A549 (cell line): ENCODE measurements at regions not wholly inside any gene's neighbourhood (a gene's known extent, or its start where the extent isn't known, plus 50 kb on each side); places are given as distances from the start of the nearest gene placed in this dataset.

ENCODE experiments used
- ATAC-seq, 2 experiments: fragments of 200-7000 bp in 1 of 2; fragments of >200 bp in 1 of 2; cut with Nextera tagmentation in 1 of 2; cut with Tn5 transposase in 1 of 2; 3 replicates each; pipeline versions ENCODE4 v1.8.0 to v1.9.1; 2018 to 2020; ENCODE audit warnings: mild to moderate bottlenecking in 1 of 2, moderate library complexity in 1 of 2
- CTCF ChIA-PET: fragments of 300-600 bp; sonication (Branson Sonifier 250); formaldehyde crosslinking; extraction: SDS; loops from one replicate; lab custom pipeline; 2021; ENCODE audit warnings: antibody characterized with exemption, inconsistent platforms; lab: Yijun Ruan, JAX
- POLR2A ChIA-PET: fragments of 350-600 bp; formaldehyde crosslinking; extraction: SDS; loops from one replicate; lab custom pipeline; 2021; ENCODE audit warnings: antibody characterized with exemption, inconsistent platforms; lab: Yijun Ruan, JAX
- DNase-seq, 2 experiments: peaks; one replicate each; pipeline versions ENCODE4 v3.0.0 to v3.0.0-alpha.2; 2011 to 2016; ENCODE audit warnings: low read depth in 1 of 2, low spot score in 1 of 2
- FAIRE-seq: peaks from 2 replicates; lab custom pipeline; 2011; peaks lifted over from hg19 to GRCh38; lab: Jason Lieb, UNC
- H3K27ac ChIP-seq, 2 experiments: fragments of >200 bp; sonication (Bioruptor Twin); formaldehyde crosslinking; 3 replicates each; pipeline ENCODE4 v1.5.1; 2016 to 2017
- H3K4me1 ChIP-seq: fragments of >200 bp; sonication (Bioruptor Twin); formaldehyde crosslinking; 3 replicates; pipeline ENCODE4 v1.6.1; 2016
- H3K4me2 ChIP-seq: fragments of >200 bp; sonication (Bioruptor Twin); formaldehyde crosslinking; 3 replicates; pipeline ENCODE4 v1.6.1; 2016
- H3K4me3 ChIP-seq: fragments of >200 bp; sonication (Bioruptor Twin); formaldehyde crosslinking; 3 replicates; pipeline ENCODE4 v1.5.1; 2016
- H3K9me3 ChIP-seq: fragments of >200 bp; sonication (Bioruptor Twin); formaldehyde crosslinking; 3 replicates; pipeline ENCODE4 v1.6.1; 2016
- CBX8 ChIP-seq: fragments of 200-600 bp; sonication (generic); IDR thresholded peaks from 2 replicates; pipeline ENCODE4 v1.6.1; 2016
- CHD2 ChIP-seq: fragments of 150-350 bp; IDR thresholded peaks from 2 replicates; pipeline ENCODE4 v1.6.1; 2014; ENCODE audit warnings: low read length; ENCODE audit not compliant: partially characterized antibody
- CHD4 ChIP-seq: fragments of 200-600 bp; sonication (generic); IDR thresholded peaks from 2 replicates; pipeline ENCODE4 v1.6.1; 2016; ENCODE audit warnings: antibody characterized with exemption, mild to moderate bottlenecking, borderline replicate concordance
- EHF ChIP-seq: fragments of 250-450 bp; sonication (Bioruptor Pico); IDR thresholded peaks from 2 replicates; pipeline ENCODE4 v1.5.0; 2020; ENCODE audit warnings: mild to moderate bottlenecking
- ESRRA ChIP-seq: fragments of 150-350 bp; IDR thresholded peaks from 2 replicates; pipeline ENCODE4 v1.6.1; 2014; ENCODE audit warnings: mild to moderate bottlenecking, low read length, borderline replicate concordance
- FOSL2 ChIP-seq, 2 experiments: fragments of 450-650 bp in 1 of 2; fragments of >200 bp in 1 of 2; sonication (Bioruptor Twin) in 1 of 2; formaldehyde crosslinking; IDR thresholded peaks; 2 replicates each; pipeline versions ENCODE4 v1.5.0 to v1.6.1; 2016 to 2020; ENCODE audit warnings: mild to moderate bottlenecking in 1 of 2, moderate library complexity in 1 of 2
- HEYL ChIP-seq: fragments of 250-450 bp; sonication (Bioruptor Pico); IDR thresholded peaks from 2 replicates; pipeline ENCODE4 v1.8.0; 2021; ENCODE audit warnings: mild to moderate bottlenecking, moderate library complexity
- HOXA7 ChIP-seq: fragments of 250-450 bp; sonication (Bioruptor Pico); IDR thresholded peaks from 2 replicates; pipeline ENCODE4 v1.5.0; 2020; ENCODE audit warnings: mild to moderate bottlenecking, moderate library complexity
- JUN ChIP-seq, 2 experiments: fragments of >200 bp; sonication (Bioruptor Twin); formaldehyde crosslinking; IDR thresholded peaks; 2 replicates in 1 of 2; 3 replicates in 1 of 2; pipeline ENCODE4 v1.6.1; 2016 to 2017
- MYC ChIP-seq: IDR thresholded peaks from 2 replicates; pipeline ENCODE4 v1.6.1; 2012; ENCODE audit warnings: mild to moderate bottlenecking, inconsistent platforms, low read length, improper control_type of control experiment, borderline replicate concordance
- NFE2L2 ChIP-seq: fragments of 150-350 bp; conservative IDR thresholded peaks from 2 replicates; pipeline ENCODE4 v1.6.1; 2014; ENCODE audit warnings: low read length
- NPAS2 ChIP-seq: fragments of 250-450 bp; sonication (Bioruptor Pico); IDR thresholded peaks from 2 replicates; pipeline ENCODE4 v1.8.0; 2022; ENCODE audit warnings: mild to moderate bottlenecking, moderate library complexity, borderline replicate concordance
- POLR2A ChIP-seq: IDR thresholded peaks from 2 replicates; pipeline ENCODE4 v1.6.1; 2012; ENCODE audit warnings: mild to moderate bottlenecking, low read length
- RAD21 ChIP-seq, 2 experiments: fragments of >200 bp in 1 of 2; sonication (Bioruptor Twin) in 1 of 2; formaldehyde crosslinking in 1 of 2; IDR thresholded peaks in 1 of 2; conservative IDR thresholded peaks in 1 of 2; 2 replicates in 1 of 2; 3 replicates in 1 of 2; pipeline ENCODE4 v1.6.1; 2012 to 2018; ENCODE audit warnings: inconsistent platforms in 1 of 2
- RARB ChIP-seq: fragments of 250-450 bp; sonication (Bioruptor Pico); IDR thresholded peaks from 2 replicates; pipeline ENCODE4 v1.8.0; 2021; ENCODE audit warnings: mild to moderate bottlenecking, moderate library complexity
- RFX5 ChIP-seq: fragments of 450-650 bp; IDR thresholded peaks from 2 replicates; pipeline ENCODE4 v1.7.1; 2014; ENCODE audit warnings: antibody characterized with exemption, mild to moderate bottlenecking, moderate library complexity
- TP53 ChIP-seq: fragments of 250-450 bp; sonication (Bioruptor Pico); IDR thresholded peaks from 2 replicates; pipeline ENCODE4 v1.5.0; 2021; ENCODE audit warnings: mild to moderate bottlenecking, moderate library complexity
- ZC3H11A ChIP-seq: fragments of 450-650 bp; IDR thresholded peaks from 2 replicates; pipeline ENCODE4 v1.6.1; 2014; ENCODE audit warnings: antibody characterized with exemption, mild to moderate bottlenecking
- ZFP36 ChIP-seq: fragments of 450-650 bp; IDR thresholded peaks from 2 replicates; pipeline ENCODE4 v1.6.1; 2014; ENCODE audit warnings: borderline replicate concordance; ENCODE audit not compliant: partially characterized antibody
- WGBS: methylation state at CpG from one replicate; pipeline ENCODE4 v1.1.6; 2017; ENCODE audit errors: missing lambda C conversion rate; 5-methylcytosine and 5-hydroxymethylcytosine counted together
- TF ChIP-seq, protein P1 (sequence below): fragments of 150-350 bp; IDR thresholded peaks from 2 replicates; pipeline ENCODE4 v1.6.1; 2014; ENCODE audit warnings: low read depth, mild to moderate bottlenecking, low read length
- TF ChIP-seq, protein P2 (sequence below): fragments of 200-600 bp; sonication (generic); IDR thresholded peaks from 2 replicates; pipeline ENCODE4 v1.6.1; 2016; ENCODE audit warnings: antibody characterized with exemption, mild to moderate bottlenecking, moderate library complexity
- TF ChIP-seq, protein P3 (sequence below): IDR thresholded peaks from 2 replicates; pipeline ENCODE4 v1.6.1; 2012
- TF ChIP-seq, protein P4 (sequence below): fragments of >200 bp; sonication (Bioruptor Twin); formaldehyde crosslinking; IDR thresholded peaks from 3 replicates; pipeline ENCODE4 v1.5.1; 2016
- TF ChIP-seq, protein P5 (sequence below): IDR thresholded peaks from 2 replicates; pipeline ENCODE4 v1.6.1; 2012; ENCODE audit warnings: low read depth, borderline replicate concordance

DNA sequence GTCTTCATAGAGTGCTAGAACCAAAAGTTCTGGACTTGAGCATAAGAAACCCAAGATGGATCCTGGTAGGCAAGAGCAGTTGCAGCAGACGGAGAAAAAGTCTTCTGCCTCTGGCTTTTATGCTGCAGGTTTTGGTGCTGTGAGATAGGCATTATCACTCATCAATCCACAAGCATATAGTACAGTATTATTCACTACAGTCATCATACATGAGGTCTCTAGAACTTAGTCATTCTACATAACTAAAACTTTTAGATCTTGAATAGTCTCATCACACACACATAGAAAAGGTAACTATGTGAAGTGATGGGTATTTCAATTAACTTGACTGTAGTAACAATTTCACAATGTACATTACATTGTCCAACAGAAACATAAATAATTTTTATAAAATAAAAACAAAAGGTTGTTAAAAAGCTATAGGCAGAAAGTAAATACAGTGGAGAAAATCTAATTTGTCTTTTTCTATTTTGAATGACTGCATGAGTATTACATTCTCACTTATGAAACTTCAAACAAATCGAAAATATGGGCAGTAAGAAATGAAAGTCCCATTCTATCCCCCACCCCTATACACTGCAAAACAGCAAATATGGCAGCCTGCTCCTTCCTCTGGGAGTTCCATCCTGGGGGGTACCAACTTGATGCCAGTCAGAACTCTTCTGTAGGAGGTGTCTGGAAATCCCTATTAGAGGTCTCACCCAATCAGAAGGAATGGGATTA, 534.3 kb upstream of the ACVR2A start:
- Histone ChIP-seq H3K4me2 (no peak overlapping the region), H3K9me3 (no peaks in the 10 kb centered on the region), H3K27ac (no peak overlapping the region), H3K4me3 (no peak overlapping the region), H3K4me1 (no peaks in the 10 kb centered on the region)
- TF ChIP-seq CBX8 = no peak
- WGBS = 9% methylated on average over 2 of the region's 2 CpGs
- ChIA-PET POLR2A (no interaction called here), CTCF (no interaction called here)
- ATAC-seq = no peak
- FAIRE-seq = no peak
- no peak for DNase-seq

DNA sequence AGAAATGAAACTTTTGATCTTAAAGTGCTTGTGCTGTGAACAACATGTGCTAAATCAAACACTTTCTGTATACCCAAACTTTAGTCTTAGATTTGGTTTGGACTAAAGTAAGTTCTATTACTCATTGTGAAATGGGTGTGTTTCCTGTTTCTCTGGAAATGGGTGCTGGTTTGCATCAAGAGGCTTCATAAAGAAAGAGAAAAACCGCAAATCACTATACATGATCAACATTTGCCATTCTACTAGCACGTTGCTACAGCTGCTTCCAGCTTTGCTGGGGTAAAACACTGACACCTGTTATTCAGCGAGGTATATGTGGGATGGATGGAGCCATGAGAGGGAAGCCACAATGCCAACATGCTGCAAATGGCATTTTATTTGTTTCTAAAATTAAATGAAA, 547.0 kb upstream of the ACVR2A start:
- TF ChIP-seq NPAS2 = no peak
- no peak for TF ChIP-seq TP53 (CRISPR knock-in tag)
- no peak for TF ChIP-seq ZFP36
- TF ChIP-seq EHF (CRISPR knock-in tag) = no peak
- no peak for TF ChIP-seq HOXA7 (CRISPR knock-in tag)
- TF ChIP-seq RFX5 = no peak
- no peak for TF ChIP-seq CHD2
- TF ChIP-seq ZC3H11A = no peak
- no peak for TF ChIP-seq ESRRA
- no peak for TF ChIP-seq NFE2L2
- TF ChIP-seq MYC = no peak
- TF ChIP-seq CHD4 = no peak
- no peak for TF ChIP-seq FOSL2 (IDR thresholded peaks at IDR 0.05)
- TF ChIP-seq FOSL2 (CRISPR knock-in tag; IDR thresholded peaks at IDR 0.05) = no peak
- TF ChIP-seq, protein P1, sequence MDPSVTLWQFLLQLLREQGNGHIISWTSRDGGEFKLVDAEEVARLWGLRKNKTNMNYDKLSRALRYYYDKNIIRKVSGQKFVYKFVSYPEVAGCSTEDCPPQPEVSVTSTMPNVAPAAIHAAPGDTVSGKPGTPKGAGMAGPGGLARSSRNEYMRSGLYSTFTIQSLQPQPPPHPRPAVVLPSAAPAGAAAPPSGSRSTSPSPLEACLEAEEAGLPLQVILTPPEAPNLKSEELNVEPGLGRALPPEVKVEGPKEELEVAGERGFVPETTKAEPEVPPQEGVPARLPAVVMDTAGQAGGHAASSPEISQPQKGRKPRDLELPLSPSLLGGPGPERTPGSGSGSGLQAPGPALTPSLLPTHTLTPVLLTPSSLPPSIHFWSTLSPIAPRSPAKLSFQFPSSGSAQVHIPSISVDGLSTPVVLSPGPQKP = no peak
- no peak for TF ChIP-seq POLR2A
- TF ChIP-seq RAD21 (conservative IDR thresholded peaks at IDR 0.05 in 1 of 2, IDR thresholded peaks at IDR 0.05 in 1 of 2) = no peak
- no peak for DNase-seq
- H3K9me3 ChIP-seq = no peaks in the 10 kb centered on the region
- no peak for FAIRE-seq
- ChIA-PET CTCF (no interaction called here), POLR2A (no interaction called here)
- 2% methylated on average over 3 of the region's 3 CpGs for WGBS
- H3K4me2 ChIP-seq = no peak overlapping the region
- no peaks in the 10 kb centered on the region for H3K4me1 ChIP-seq
- H3K27ac ChIP-seq = no peak overlapping the region
- no peak for ATAC-seq
- H3K4me3 ChIP-seq = no peak overlapping the region

DNA sequence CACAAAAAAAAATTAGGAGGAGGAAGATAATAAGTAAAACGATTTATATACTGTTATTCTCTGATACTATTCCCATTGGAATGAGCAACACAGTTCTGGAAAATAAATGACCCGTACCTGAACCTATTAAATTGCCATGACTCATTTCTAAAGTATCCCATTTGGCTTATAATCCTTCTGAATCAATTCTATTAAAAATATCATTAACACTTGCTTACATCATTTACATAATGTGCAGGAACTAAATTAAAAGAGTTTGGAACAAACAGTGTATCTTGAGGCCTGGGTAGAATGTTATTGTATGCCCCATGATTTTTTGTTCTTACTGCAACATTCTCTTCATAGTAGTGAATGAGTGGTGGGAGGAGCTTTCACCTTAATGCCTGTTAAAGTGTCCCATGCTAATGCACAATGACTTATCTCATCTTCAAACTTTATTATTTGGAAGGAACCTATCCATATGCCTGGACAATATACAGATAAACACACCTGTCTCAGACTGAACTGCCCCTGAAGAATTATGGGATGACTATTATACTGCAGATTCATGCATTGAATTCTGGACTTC, 549.9 kb upstream of the ACVR2A start:
- Histone ChIP-seq H3K4me3 (no peak overlapping the region), H3K9me3 (no peaks in the 10 kb centered on the region), H3K4me1 (no peaks in the 10 kb centered on the region), H3K27ac (no peak overlapping the region), H3K4me2 (no peak overlapping the region)
- CTCF ChIA-PET = no interaction called here
- ATAC-seq = no peak
- no peak for DNase-seq
- no peak for TF ChIP-seq TP53 (CRISPR knock-in tag)
- TF ChIP-seq, protein P2, sequence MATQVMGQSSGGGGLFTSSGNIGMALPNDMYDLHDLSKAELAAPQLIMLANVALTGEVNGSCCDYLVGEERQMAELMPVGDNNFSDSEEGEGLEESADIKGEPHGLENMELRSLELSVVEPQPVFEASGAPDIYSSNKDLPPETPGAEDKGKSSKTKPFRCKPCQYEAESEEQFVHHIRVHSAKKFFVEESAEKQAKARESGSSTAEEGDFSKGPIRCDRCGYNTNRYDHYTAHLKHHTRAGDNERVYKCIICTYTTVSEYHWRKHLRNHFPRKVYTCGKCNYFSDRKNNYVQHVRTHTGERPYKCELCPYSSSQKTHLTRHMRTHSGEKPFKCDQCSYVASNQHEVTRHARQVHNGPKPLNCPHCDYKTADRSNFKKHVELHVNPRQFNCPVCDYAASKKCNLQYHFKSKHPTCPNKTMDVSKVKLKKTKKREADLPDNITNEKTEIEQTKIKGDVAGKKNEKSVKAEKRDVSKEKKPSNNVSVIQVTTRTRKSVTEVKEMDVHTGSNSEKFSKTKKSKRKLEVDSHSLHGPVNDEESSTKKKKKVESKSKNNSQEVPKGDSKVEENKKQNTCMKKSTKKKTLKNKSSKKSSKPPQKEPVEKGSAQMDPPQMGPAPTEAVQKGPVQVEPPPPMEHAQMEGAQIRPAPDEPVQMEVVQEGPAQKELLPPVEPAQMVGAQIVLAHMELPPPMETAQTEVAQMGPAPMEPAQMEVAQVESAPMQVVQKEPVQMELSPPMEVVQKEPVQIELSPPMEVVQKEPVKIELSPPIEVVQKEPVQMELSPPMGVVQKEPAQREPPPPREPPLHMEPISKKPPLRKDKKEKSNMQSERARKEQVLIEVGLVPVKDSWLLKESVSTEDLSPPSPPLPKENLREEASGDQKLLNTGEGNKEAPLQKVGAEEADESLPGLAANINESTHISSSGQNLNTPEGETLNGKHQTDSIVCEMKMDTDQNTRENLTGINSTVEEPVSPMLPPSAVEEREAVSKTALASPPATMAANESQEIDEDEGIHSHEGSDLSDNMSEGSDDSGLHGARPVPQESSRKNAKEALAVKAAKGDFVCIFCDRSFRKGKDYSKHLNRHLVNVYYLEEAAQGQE = no peak
- TF ChIP-seq JUN (IDR thresholded peaks at IDR 0.05) = no peak
- no peak for TF ChIP-seq HEYL (CRISPR knock-in tag)
- TF ChIP-seq, protein P3, sequence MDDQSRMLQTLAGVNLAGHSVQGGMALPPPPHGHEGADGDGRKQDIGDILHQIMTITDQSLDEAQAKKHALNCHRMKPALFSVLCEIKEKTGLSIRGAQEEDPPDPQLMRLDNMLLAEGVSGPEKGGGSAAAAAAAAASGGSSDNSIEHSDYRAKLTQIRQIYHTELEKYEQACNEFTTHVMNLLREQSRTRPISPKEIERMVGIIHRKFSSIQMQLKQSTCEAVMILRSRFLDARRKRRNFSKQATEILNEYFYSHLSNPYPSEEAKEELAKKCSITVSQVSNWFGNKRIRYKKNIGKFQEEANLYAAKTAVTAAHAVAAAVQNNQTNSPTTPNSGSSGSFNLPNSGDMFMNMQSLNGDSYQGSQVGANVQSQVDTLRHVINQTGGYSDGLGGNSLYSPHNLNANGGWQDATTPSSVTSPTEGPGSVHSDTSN = no peak
- no peak for TF ChIP-seq RARB (CRISPR knock-in tag)
- TF ChIP-seq CBX8 = no peak
- TF ChIP-seq, protein P4, sequence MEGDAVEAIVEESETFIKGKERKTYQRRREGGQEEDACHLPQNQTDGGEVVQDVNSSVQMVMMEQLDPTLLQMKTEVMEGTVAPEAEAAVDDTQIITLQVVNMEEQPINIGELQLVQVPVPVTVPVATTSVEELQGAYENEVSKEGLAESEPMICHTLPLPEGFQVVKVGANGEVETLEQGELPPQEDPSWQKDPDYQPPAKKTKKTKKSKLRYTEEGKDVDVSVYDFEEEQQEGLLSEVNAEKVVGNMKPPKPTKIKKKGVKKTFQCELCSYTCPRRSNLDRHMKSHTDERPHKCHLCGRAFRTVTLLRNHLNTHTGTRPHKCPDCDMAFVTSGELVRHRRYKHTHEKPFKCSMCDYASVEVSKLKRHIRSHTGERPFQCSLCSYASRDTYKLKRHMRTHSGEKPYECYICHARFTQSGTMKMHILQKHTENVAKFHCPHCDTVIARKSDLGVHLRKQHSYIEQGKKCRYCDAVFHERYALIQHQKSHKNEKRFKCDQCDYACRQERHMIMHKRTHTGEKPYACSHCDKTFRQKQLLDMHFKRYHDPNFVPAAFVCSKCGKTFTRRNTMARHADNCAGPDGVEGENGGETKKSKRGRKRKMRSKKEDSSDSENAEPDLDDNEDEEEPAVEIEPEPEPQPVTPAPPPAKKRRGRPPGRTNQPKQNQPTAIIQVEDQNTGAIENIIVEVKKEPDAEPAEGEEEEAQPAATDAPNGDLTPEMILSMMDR = no peak
- TF ChIP-seq, protein P5, sequence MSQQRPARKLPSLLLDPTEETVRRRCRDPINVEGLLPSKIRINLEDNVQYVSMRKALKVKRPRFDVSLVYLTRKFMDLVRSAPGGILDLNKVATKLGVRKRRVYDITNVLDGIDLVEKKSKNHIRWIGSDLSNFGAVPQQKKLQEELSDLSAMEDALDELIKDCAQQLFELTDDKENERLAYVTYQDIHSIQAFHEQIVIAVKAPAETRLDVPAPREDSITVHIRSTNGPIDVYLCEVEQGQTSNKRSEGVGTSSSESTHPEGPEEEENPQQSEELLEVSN = no peak
- TF ChIP-seq NFE2L2 = no peak
- no peak for TF ChIP-seq FOSL2 (IDR thresholded peaks at IDR 0.05)
- TF ChIP-seq FOSL2 (CRISPR knock-in tag; IDR thresholded peaks at IDR 0.05) = no peak
- TF ChIP-seq POLR2A = no peak
- POLR2A ChIA-PET = no interaction called here
- no peak for FAIRE-seq
- WGBS = 1% methylated on average over 2 of the region's 2 CpGs
